Stimulated activated naive CD8-positive, alpha-beta T cell treated with anti-CD3 and anti-CD28 coated beads, Interleukin-15, Interleukin-2, amounts not matched to agents 100 U/mL and 50 U/mL, for 24 hours (primary cell): ENCODE measurements at regions not wholly inside any gene's neighbourhood (a gene's known extent, or its start where the extent isn't known, plus 50 kb on each side); places are given as distances from the start of the nearest gene placed in this dataset.

Source experiments
- ATAC-seq: fragments of 150-1000 bp; cut with Tn5 transposase; one replicate; pipeline ENCODE4 v1.10.0; 2021
- DNase-seq: peaks from one replicate; pipeline ENCODE4 v3.0.0; 2021

DNA sequence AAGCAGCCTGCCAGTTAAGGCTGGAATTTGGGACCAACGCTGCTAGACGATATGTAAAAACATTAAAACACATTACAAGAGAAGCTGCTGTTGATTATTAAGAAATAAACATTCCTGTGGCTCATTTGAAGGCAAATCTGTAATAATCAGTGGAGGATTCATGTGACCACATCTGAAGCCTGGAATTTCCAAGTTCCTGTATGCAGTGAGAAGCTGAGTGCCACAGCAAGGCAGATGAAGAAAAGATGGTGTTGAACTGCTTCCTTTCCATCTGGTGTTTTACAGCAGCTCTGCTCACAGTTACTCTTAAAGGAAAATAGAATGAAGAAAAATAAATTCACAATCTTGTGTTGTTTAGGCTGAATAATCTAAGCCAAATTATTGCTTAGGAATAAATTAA lies 139.3 kb upstream of the ROBO2 start:
- DNase-seq, result no peak
- ATAC-seq, result no peak

DNA sequence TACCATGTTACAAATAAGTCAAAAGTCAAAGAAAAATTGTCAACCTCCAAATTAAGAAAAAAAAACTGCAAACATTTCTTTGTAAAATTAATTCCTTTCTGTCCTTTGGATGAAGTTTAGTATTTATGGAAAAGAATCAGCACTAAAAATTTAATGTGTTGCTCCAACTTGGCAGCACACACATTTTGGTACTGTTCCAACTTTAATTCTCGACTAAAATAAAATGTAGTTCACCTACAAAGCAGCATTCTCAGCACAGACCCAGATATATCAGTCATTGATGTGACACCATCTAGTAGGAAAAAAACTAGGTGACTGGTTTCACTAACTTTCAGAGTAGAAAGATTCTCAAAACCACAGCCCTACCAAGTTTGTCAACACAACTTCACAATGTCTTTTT lies 131.7 kb upstream of the ROBO2 start:
- no peak for DNase-seq
- ATAC-seq, result no peak

- ATAC-seq, result no peak
- no peak for DNase-seq
Observed at GRCh38 chr3:76912841-76913383, 127.0 kb upstream of the ROBO2 start.

DNA sequence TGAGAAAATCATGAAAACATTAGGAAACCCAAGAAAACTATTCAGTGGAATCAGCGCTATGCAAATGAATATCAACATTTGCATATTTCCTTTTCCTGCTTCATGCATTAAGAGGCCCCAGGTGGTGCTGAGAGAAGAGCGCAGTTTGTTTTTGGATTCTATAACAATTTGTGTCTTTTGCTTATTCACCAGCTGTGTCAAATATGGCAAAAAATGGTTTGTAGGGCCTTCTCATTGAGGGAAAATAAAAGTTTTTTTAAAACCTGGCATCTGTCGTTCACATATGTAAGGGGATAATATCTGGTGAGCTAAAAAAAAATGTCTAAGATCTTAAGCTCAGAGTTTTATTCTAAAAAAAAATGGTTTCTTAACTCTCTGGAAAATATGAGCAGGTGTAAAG lies 122.5 kb upstream of the ROBO2 start:
- no peak for ATAC-seq
- no peak for DNase-seq

GRCh38 chr3:76920511-76920910 lies 119.4 kb upstream of the ROBO2 start:
- ATAC-seq, result no peak
- DNase-seq, result no peak

DNA sequence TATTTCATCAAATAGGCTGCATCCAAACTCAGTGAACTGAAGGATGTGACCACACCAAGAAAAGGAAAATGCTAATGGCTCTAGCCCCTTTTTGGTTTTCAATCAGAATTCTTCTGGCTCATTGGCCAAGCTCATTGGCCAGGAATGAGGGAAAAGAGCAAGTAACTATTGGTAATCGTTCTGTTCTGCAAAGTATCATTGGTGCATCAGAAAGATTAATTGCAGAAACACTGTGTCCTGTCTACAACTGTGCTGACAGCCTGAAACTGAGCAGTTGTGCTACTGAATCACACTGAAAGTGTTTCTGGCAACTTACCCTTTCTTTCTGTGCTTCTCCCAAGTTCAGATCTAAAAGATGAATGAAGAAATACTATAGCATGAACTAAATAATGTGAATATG lies 116.4 kb upstream of the ROBO2 start:
- no peak for DNase-seq
- no peak for ATAC-seq

GRCh38 chr3:76930712-76931111 lies 109.2 kb upstream of the ROBO2 start:
- DNase-seq, result no peak
- ATAC-seq, result no peak

DNA sequence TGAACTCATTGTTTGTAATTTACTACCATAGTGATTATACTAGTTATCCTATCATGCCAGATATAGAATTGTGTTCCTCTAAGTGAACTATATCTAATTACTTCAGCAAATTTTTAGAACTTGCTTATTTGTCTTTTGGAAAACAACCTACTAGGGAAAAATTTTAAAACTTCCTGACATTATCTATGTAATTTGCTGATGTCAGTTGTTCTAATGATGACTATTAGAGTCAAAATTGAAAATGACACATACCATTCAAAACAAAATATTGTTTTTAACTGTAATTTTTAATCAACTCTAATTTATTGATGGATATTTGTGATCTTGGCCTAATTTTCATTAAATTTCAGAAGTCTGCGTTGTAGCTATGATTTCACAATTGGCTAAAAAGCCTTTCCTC lies 106.7 kb upstream of the ROBO2 start:
- DNase-seq (no peak), ATAC-seq (no peak)

DNA sequence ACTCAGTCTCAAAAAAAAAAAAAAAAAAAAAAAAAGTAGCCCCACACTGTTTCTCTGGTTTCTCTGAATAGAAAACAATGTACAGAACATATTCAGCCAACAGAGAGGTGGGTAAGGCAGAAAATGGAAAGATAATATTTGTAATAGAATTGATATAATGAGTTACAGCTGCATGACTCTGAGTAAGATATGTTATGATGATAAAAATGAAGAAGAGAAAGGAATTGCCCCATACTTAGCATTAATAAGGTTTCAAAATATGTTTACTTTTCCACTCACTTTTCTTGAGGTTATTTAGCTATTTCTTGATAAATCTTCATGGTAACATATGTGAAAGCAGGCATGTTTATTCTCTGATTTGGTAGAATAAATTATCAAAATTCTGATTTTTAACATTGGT lies 100.9 kb upstream of the ROBO2 start:
- ATAC-seq, result no peak
- DNase-seq, result no peak

GRCh38 chr3:76940181-76940770 lies 99.6 kb upstream of the ROBO2 start:
- ATAC-seq (no peak), DNase-seq (no peak)

DNA sequence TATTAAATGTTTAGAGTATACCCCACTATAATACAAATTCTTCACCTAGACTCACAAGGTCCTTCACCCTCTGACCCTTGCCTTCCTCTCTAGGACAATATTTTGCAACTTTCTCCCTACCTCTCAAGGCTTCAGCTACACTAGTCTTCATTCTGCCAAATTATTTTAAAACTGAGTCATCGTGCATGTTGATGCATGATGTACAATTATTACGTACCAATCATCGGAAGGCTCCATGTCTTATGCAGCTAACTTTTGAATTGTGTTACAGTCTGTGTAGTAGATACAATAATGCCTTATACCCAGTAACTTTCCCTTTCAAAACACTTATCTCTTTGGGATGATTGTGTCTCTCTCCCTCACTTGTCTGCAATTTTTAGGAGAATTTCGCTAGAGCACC lies 98.5 kb upstream of the ROBO2 start:
- ATAC-seq (no peak), DNase-seq (no peak)

- no peak for ATAC-seq
- no peak for DNase-seq
Observed at GRCh38 chr3:76942101-76942500, 97.8 kb upstream of the ROBO2 start.

GRCh38 chr3:76943058-76943457 lies 96.8 kb upstream of the ROBO2 start:
- DNase-seq, result no peak
- no peak for ATAC-seq

- ATAC-seq (no peak), DNase-seq (no peak)
Observed at GRCh38 chr3:76943671-76944070, 96.2 kb upstream of the ROBO2 start.

DNA sequence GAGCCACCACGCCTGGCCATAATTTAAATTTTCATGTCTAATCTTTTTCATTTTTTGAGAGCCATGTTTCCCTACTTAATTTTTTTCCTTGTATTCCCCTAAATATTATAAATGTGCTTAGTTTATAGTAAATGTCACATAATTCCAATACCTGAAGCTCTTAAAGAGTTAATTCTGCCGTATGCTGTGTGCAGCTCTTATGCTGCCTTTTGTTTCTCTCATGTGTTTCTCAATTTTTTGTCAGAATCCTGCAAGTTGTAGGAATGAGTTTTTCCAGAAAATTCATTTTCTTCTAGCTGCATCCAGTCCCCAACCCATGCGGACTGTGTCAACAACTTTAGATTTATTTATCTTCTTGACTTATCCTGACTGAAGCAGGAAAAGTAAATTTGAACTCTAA lies 90.9 kb upstream of the ROBO2 start:
- DNase-seq (no peak), ATAC-seq (no peak)

GRCh38 chr3:76949462-76949861 lies 90.4 kb upstream of the ROBO2 start:
- no peak for DNase-seq

GRCh38 chr3:76950590-76950989 lies 89.3 kb upstream of the ROBO2 start:
- ATAC-seq (no peak), DNase-seq (no peak)

More at GRCh38 chr3:76949462-76949861, 90.4 kb upstream of the ROBO2 start:
- no peak for ATAC-seq

- no peak for DNase-seq
- ATAC-seq, result no peak
Observed at GRCh38 chr3:76954412-76954811, 85.5 kb upstream of the ROBO2 start.

- ATAC-seq (no peak), DNase-seq (no peak)
Observed at GRCh38 chr3:76958274-76958673, 81.6 kb upstream of the ROBO2 start.

- ATAC-seq (no peak), DNase-seq (no peak)
Observed at GRCh38 chr3:76958861-76959260, 81.0 kb upstream of the ROBO2 start.

DNA sequence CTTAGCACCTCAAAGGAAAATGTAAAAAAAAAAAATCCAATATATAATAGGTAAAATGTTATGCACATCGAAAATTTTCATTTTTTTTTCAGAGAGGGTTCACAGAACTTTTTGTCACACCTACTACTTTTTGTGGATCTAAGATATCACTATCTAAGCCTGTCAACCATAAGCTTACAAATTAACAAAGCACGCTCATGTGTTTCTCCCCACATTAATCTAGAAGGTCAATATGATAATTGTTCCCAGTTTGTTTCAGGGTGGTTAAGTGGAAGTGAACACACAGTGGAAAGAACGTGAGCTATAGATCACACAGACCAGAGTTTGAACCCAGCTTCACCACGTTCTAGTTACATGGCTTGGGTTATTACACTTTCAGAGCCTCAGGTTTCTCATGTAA lies 78.6 kb upstream of the ROBO2 start:
- DNase-seq (no peak), ATAC-seq (no peak)

DNA sequence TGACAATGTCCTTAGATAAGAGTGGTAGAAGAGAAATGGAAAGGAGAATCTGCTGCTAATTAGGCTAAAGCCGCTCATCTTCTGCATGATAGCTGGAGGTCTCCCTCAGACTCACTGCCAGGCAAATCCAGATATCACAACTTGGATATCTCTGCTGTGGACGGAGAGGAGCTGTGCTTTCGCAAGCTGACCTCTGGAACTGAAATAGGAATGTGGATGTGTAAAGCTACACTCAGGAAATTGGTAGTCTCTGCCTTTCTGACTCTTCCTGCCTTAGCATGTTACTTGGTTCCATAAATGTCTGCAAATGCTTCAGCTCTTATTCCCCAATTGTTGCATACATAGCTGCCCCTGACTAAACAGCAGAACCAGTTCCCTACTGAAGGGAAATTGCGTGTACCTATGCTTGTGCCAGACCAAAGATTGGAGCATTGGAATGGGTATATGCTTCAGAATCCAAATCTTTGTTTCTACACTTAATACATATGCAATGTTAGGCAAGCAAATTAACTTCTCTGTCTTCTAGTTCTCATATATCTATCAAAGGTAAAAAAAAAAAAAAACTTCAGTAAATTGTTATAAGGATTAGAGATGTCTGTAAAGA lies 74.7 kb upstream of the ROBO2 start:
- DNase-seq, result no peak
- ATAC-seq, result no peak

GRCh38 chr3:76969471-76969870 lies 70.4 kb upstream of the ROBO2 start:
- no peak for ATAC-seq
- DNase-seq, result no peak

DNA sequence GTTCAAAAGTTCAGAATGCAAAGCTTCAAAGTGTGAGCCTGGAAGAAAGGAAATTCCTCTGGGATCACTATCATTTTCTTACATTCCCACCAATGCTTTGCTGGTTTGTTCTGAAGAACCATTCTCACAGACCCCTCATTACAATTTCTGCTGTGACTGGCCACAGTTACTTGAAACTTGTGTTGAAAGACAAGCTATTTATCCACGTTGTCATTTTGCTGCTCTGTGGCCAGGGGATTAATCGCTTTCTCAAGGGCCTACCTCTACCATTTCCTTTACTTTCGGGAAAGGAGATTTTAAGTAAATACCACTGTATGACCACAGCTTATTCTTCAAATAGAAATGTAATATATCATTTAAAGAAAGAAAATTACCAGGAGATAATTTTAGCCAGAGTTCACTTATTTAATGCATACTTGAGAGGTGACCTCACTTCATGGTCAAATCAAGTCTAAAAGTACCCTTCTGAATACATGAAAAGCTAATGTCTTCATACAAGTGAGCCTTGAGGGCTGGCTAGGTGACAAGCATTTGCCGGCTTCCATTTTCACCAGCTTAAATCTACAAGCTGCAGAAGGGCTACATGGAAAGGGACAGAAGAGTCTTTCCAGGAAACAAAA lies 69.8 kb upstream of the ROBO2 start:
- ATAC-seq (no peak), DNase-seq (no peak)
